ENCODE measurements at regions not wholly inside any gene's neighbourhood (a gene's known extent, or its start where the extent isn't known, plus 50 kb on each side); places are given as distances from the start of the nearest gene placed in this dataset.

GRCh38 chr3:81947359-81947758 is 185.9 kb upstream of the GBE1 start:
- no peak for ATAC-seq
- no peak for DNase-seq
- Histone ChIP-seq H3K4me1 (no peaks in the 10 kb centered on the region), H3K27ac (no peak overlapping the region), H3K9me3 (peaks cover 0 to 38% (median 23%) of the 10 kb centered on the region in 11 donors), H3K36me3 (no peaks in the 10 kb centered on the region), H3K4me3 (no peak overlapping the region), H3K27me3 (no peaks in the 10 kb centered on the region)
- WGBS, 2 donors: 83 to 98% methylated on average over 1 of the region's 1 CpG
- no peak for TF ChIP-seq CTCF (IDR thresholded peaks at IDR 0.05)
- intact Hi-C loops (cut with DNase I): no loop called here

- ATAC-seq: no peak
- H3K27me3 ChIP-seq: no peaks in the 10 kb centered on the region
- peaks cover 0 to 27% (median 11%) of the 10 kb centered on the region in 11 donors for H3K9me3 ChIP-seq
- no peak for DNase-seq
- no peak for TF ChIP-seq CTCF (IDR thresholded peaks at IDR 0.05)
- H3K4me3 ChIP-seq: no peak overlapping the region
- intact Hi-C loops (cut with DNase I): no loop called here
- no peaks in the 10 kb centered on the region for H3K4me1 ChIP-seq
- H3K36me3 ChIP-seq: no peaks in the 10 kb centered on the region
- H3K27ac ChIP-seq: no peak overlapping the region
Measured at GRCh38 chr3:81938681-81939080, 177.2 kb upstream of the GBE1 start.

GRCh38 chr3:81936817-81937216 is 175.4 kb upstream of the GBE1 start:
- no peak overlapping the region for H3K4me3 ChIP-seq
- DNase-seq: no peak
- WGBS, 2 donors: 43 to 44% methylated on average over 1 of the region's 1 CpG
- H3K27me3 ChIP-seq: no peaks in the 10 kb centered on the region
- H3K27ac ChIP-seq: no peak overlapping the region
- H3K9me3 ChIP-seq: peaks cover 0 to 8% (median 0%) of the 10 kb centered on the region in 11 donors
- H3K36me3 ChIP-seq: no peaks in the 10 kb centered on the region
- H3K4me1 ChIP-seq: no peaks in the 10 kb centered on the region
- intact Hi-C loops (cut with DNase I): no loop called here
- TF ChIP-seq CTCF (IDR thresholded peaks at IDR 0.05): no peak
- ATAC-seq: no peak

- DNase-seq (no peak), ATAC-seq (no peak)
- Histone ChIP-seq H3K4me1 (no peaks in the 10 kb centered on the region), H3K4me3 (no peak overlapping the region), H3K9me3 (no peaks in the 10 kb centered on the region), H3K27me3 (no peaks in the 10 kb centered on the region), H3K36me3 (no peaks in the 10 kb centered on the region), H3K27ac (no peak overlapping the region)
- intact Hi-C loops (cut with DNase I): no loop called here
- no peak for TF ChIP-seq CTCF (IDR thresholded peaks at IDR 0.05)
- WGBS, 2 donors: 91 to 92% methylated on average over 4 of the region's 4 CpGs
Measured at GRCh38 chr3:81932681-81933080, 171.2 kb upstream of the GBE1 start.

Measured in heart right ventricle (tissue), 16 donors.